Activated T-cell treated with anti-CD3 and anti-CD28 coated beads, Interleukin-2, amount 50 U/mL, for 24 hours (primary cell): ENCODE measurements at regions not wholly inside any gene's neighbourhood (a gene's known extent, or its start where the extent isn't known, plus 50 kb on each side); places are given as distances from the start of the nearest gene placed in this dataset.

Experiments
- DNase-seq: peaks from one replicate; pipeline ENCODE4 v3.0.0-alpha.2; 2020
- H3K27ac Mint-ChIP-seq: 2 replicates; pipeline ENCODE4 v1.8.0; 2020; ENCODE audit warnings: mild to moderate bottlenecking, mixed read lengths
- H3K27me3 Mint-ChIP-seq: 2 replicates; pipeline ENCODE4 v1.8.0; 2020; ENCODE audit warnings: mixed read lengths
- H3K36me3 Mint-ChIP-seq: 2 replicates; pipeline ENCODE4 v1.8.0; 2020; ENCODE audit warnings: low read depth, mixed read lengths
- H3K4me1 Mint-ChIP-seq: 2 replicates; pipeline ENCODE4 v1.8.0; 2020; ENCODE audit warnings: low read depth, mixed read lengths
- H3K4me3 Mint-ChIP-seq: 2 replicates; pipeline ENCODE4 v1.8.0; 2020; ENCODE audit warnings: mild to moderate bottlenecking, moderate library complexity, mixed read lengths
- H3K9me3 Mint-ChIP-seq: 2 replicates; pipeline ENCODE4 v1.8.0; 2020; ENCODE audit warnings: mixed read lengths

GRCh38 chr2:196584903-196585302 lies 54.6 kb upstream of the CCDC150 start:
- Mint-ChIP-seq H3K27me3 (peaks cover 25% of the 10 kb centered on the region), H3K9me3 (peaks cover 9% of the 10 kb centered on the region), H3K4me1 (peaks cover 4% of the 10 kb centered on the region), H3K36me3 (no peaks in the 10 kb centered on the region), H3K27ac (no peak overlapping the region), H3K4me3 (no peak overlapping the region)
- DNase-seq = no peak

GRCh38 chr2:196586511-196586991 lies 53.0 kb upstream of the CCDC150 start:
- H3K4me3 Mint-ChIP-seq = no peak overlapping the region
- H3K4me1 Mint-ChIP-seq = peaks cover 4% of the 10 kb centered on the region
- peaks cover 7% of the 10 kb centered on the region for H3K9me3 Mint-ChIP-seq
- H3K36me3 Mint-ChIP-seq = no peaks in the 10 kb centered on the region
- peaks cover 42% of the 10 kb centered on the region for H3K27me3 Mint-ChIP-seq
- no peak overlapping the region for H3K27ac Mint-ChIP-seq
- no peak for DNase-seq

DNA sequence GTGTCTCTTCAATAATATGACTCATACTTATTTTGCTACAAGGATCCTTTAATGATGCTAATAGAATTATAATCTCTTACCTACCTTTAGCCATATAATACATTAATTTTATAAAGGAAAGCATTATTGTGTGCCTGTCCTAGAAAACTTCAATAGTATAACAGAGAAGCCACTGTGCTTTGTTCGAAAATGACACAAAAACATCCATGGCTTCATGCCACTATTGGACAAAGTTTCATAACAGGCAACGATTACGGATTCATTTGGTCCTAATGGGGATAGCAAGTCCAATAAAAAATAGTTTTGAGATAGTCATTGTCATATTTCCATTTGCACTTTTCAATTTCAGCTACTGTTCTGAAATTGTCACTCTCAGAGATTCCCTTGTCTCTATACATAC lies 52.5 kb upstream of the CCDC150 start:
- Mint-ChIP-seq H3K27me3 (peaks cover 47% of the 10 kb centered on the region), H3K4me3 (no peak overlapping the region)
- DNase-seq = no peak

GRCh38 chr2:196587739-196588138 lies 51.8 kb upstream of the CCDC150 start:
- H3K27me3 Mint-ChIP-seq = peaks cover 52% of the 10 kb centered on the region
- no peak for DNase-seq
- H3K4me1 Mint-ChIP-seq = peaks cover 10% of the 10 kb centered on the region
- peaks cover 7% of the 10 kb centered on the region for H3K9me3 Mint-ChIP-seq
- H3K27ac Mint-ChIP-seq = no peak overlapping the region
- H3K36me3 Mint-ChIP-seq = no peaks in the 10 kb centered on the region
- H3K4me3 Mint-ChIP-seq = no peak overlapping the region

More for the DNA sequence above, 52.5 kb upstream of the CCDC150 start:
- Mint-ChIP-seq H3K4me1 (peaks cover 5% of the 10 kb centered on the region), H3K27ac (no peak overlapping the region), H3K36me3 (no peaks in the 10 kb centered on the region), H3K9me3 (peaks cover 7% of the 10 kb centered on the region)

DNA sequence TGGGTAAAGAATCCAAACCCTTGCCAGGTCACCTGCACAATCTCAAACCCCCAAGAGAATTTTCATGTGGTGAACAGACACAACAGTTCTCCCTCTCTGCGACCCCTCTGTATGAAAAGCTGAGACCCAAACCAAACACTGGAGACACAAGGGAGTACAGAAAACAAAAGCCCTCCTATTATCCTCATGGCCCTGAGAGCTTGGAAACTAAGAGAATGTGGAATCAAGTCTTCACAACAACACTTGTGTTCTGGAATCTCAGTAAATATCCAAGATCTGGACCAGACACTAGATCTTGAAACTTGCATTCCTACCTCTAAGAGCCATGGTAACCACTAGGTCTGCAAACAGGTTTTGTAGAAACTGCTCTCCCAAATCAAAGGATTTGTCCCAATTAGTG lies 50.1 kb upstream of the CCDC150 start:
- Mint-ChIP-seq H3K27me3 (peaks cover 59% of the 10 kb centered on the region), H3K4me3 (no peak overlapping the region), H3K4me1 (peaks cover 14% of the 10 kb centered on the region), H3K9me3 (peaks cover 7% of the 10 kb centered on the region), H3K36me3 (no peaks in the 10 kb centered on the region), H3K27ac (no peak overlapping the region)
- DNase-seq = no peak
